Thymus (tissue), 11 donors: ENCODE measurements at regions not wholly inside any gene's neighbourhood (a gene's known extent, or its start where the extent isn't known, plus 50 kb on each side); places are given as distances from the start of the nearest gene placed in this dataset.

ENCODE experiments used
- DNase-seq, 9 donors: peaks; one replicate each; pipeline ENCODE4 v3.0.0-alpha.2; 2013; ENCODE audit warnings: low spot score in 9 of 9, low read depth in 6 of 9, missing footprints in 1 of 9
- H3K27ac ChIP-seq, 2 donors: one replicate each; pipeline ENCODE4 v1.5.1; 2013; ENCODE audit warnings: control low read depth in 1 of 2, low read depth in 1 of 2, low read length in 1 of 2, mild to moderate bottlenecking in 1 of 2, moderate library complexity in 1 of 2
- H3K27me3 ChIP-seq, 2 donors: one replicate each; pipeline ENCODE4 v1.5.1; 2013; ENCODE audit warnings: low read length in 1 of 2; ENCODE audit not compliant: control insufficient read depth in 2 of 2, insufficient read depth in 1 of 2
- H3K36me3 ChIP-seq, 2 donors: one replicate each; pipeline ENCODE4 v1.5.1; 2013; ENCODE audit warnings: low read length in 1 of 2, mild to moderate bottlenecking in 1 of 2, moderate library complexity in 1 of 2; ENCODE audit not compliant: control insufficient read depth in 2 of 2, insufficient read depth in 2 of 2
- H3K4me1 ChIP-seq, 2 donors: one replicate each; pipeline ENCODE4 v1.5.1; 2013; ENCODE audit warnings: low read length in 2 of 2; ENCODE audit not compliant: control insufficient read depth in 2 of 2, insufficient read depth in 2 of 2
- H3K4me3 ChIP-seq, 2 donors: one replicate each; pipeline ENCODE4 v1.5.1; 2013; ENCODE audit warnings: low read length in 2 of 2, control low read depth in 1 of 2, mild to moderate bottlenecking in 1 of 2
- H3K9me3 ChIP-seq, 2 donors: one replicate each; pipeline ENCODE4 v1.5.1; 2013; ENCODE audit warnings: low read length in 1 of 2, mild to moderate bottlenecking in 1 of 2; ENCODE audit not compliant: control insufficient read depth in 2 of 2, insufficient read depth in 1 of 2
- WGBS: extraction: QIAGEN DNeasy Blood & Tissue Kit; methylation state at CpG from one replicate; pipeline ENCODE4 v1.1.7; 2013; 5-methylcytosine and 5-hydroxymethylcytosine counted together
- donor health status: healthy.

DNA sequence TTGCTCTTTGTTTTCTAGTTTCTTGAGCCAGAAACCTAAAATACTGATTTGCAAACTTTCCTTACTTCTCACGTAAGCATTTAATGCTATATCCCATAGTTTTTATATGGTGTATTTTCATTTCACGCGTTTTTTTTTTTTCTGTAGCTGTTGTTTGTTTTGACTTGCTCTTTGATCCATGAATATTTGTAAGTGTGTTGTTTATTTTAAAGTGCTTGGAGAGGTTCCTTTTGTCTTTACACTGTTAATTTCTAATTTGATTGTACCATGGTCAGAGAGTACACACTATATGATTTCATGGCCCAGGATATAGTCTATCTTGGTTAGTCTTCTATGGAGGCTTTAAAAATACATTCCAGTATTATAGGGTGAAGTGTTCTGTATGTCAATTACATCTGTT, 84.8 kb upstream of the RNF217 start:
- DNase-seq: no peak

GRCh38 chr6:124879110-124879991, 82.9 kb upstream of the RNF217 start:
- Histone ChIP-seq H3K4me3 (no peak overlapping the region), H3K4me1 (no peaks in the 10 kb centered on the region)
- 86% methylated on average over 4 of the region's 4 CpGs for WGBS

More for the DNA sequence above, 84.8 kb upstream of the RNF217 start:
- H3K9me3 ChIP-seq: peaks cover 0 to 2% of the 10 kb centered on the region in 2 donors
- 63% methylated on average over 3 of the region's 3 CpGs for whole genome bisulfite sequencing
- H3K4me1 ChIP-seq: no peaks in the 10 kb centered on the region
- no peak overlapping the region for H3K27ac ChIP-seq
- H3K4me3 ChIP-seq: no peak overlapping the region
- no peaks in the 10 kb centered on the region for H3K36me3 ChIP-seq
- H3K27me3 ChIP-seq: no peaks in the 10 kb centered on the region

GRCh38 chr6:124879992-124880355, 82.3 kb upstream of the RNF217 start:
- Histone ChIP-seq H3K27ac (no peak overlapping the region), H3K27me3 (no peaks in the 10 kb centered on the region), H3K9me3 (peaks cover 0 to 2% of the 10 kb centered on the region in 2 donors), H3K4me3 (no peak overlapping the region), H3K36me3 (no peaks in the 10 kb centered on the region), H3K4me1 (no peaks in the 10 kb centered on the region)
- no peak for DNase-seq
- 97% methylated on average over 2 of the region's 2 CpGs for WGBS

More at GRCh38 chr6:124879110-124879991, 82.9 kb upstream of the RNF217 start:
- no peak for DNase-seq
- Histone ChIP-seq H3K36me3 (no peaks in the 10 kb centered on the region), H3K27ac (no peak overlapping the region), H3K9me3 (peaks cover 0 to 2% of the 10 kb centered on the region in 2 donors), H3K27me3 (no peaks in the 10 kb centered on the region)

DNA sequence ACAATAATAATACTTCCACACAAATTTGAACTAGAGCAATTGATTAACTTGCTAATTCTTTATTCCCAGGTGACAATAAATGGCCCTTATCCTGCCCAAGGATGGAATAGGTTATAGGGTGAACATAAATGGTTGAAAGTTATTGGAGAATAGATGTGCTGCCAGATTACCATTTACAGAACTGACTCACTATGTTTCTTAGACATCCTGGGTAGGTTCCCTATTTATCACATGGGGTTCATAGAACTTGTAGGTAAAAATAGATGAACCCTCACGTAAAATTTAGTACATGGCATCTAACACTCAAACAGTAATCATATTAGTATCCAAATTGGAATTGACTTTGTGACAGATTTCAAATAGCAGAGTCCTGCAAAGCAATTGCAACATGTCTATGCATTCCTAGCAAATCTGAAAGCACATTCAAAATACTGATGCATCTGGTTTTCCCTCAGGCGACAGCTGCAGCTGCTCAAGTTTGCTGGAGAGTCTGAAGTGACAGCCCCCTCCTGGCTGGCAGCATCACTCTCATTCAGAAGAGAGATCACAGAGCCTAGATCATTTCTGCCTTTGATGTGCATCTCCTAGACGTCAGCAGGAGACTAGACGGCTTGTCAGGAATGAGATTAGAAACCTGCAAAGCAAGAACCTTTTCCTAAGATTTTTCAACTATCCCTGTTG, 80.2 kb upstream of the RNF217 start:
- DNase-seq: no peak
- H3K9me3 ChIP-seq: peaks cover 0 to 2% of the 10 kb centered on the region in 2 donors
- H3K27ac ChIP-seq: no peak overlapping the region
- H3K4me1 ChIP-seq: no peaks in the 10 kb centered on the region
- no peak overlapping the region for H3K4me3 ChIP-seq
- no peaks in the 10 kb centered on the region for H3K27me3 ChIP-seq
- 34% methylated on average over 4 of the region's 4 CpGs for WGBS
- H3K36me3 ChIP-seq: no peaks in the 10 kb centered on the region

DNA sequence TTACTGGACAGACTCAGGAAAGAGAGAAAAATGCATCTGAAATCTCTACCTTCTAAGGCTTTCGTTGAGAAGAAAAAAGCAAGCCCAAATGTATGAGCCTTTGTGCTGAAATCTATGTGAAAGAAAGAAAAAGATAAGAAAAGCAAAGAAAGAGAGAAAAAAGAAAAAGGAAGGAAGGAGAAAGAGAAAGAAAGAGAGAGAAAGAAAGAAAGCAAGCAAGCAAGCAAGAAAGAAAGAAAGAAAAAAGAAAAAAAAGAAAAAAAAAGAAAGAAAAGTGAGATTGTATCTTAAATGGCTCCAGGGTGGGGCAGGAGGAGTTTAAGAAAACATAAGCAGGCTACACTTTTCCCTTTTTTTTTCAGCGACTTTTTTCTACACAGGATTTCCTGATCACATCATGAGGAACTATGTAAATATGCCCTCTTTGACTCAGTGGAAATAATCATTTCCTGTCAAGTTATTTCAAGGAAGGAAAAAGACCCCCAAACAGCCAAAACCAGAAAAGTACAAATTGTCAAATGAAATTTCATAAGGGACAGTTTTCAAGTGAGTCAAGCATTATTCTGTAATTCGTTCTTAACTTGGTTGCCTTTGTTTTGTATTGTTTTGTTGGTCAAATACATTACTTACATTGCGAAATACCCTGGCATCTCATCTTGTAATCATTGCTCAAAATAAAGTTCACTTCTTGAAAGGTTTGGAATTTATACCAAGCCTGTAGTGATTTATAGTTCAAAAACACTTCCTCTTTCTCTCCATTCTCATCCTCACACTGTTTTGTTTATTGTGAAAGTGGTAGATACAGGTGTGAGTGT, 79.5 kb upstream of the RNF217 start:
- no peak for DNase-seq
- Histone ChIP-seq H3K9me3 (peaks cover 0 to 2% of the 10 kb centered on the region in 2 donors), H3K4me3 (no peak overlapping the region), H3K27ac (no peak overlapping the region), H3K4me1 (peaks cover 0 to 1% of the 10 kb centered on the region in 2 donors), H3K36me3 (no peaks in the 10 kb centered on the region), H3K27me3 (no peaks in the 10 kb centered on the region)
- 10% methylated on average over 4 of the region's 4 CpGs for WGBS

DNA sequence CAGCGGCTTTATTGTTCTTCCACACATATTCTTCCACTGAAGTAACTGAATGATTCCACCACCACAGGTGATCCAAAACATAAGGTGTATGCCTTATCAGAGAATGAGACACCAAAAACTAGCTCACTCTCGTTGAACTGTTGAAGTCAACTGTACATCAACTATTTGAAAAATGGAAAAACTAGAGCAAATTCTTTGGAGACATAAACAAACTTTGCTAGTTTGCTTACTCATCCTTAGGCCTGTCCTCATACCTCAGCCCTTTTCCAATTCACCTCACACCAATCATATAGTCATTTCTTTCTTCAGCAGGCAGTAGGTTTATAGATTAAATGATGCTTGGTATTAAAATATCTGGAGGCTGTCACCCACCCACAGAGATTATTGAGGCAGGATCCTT, 77.1 kb upstream of the RNF217 start:
- H3K27me3 ChIP-seq: no peaks in the 10 kb centered on the region
- H3K36me3 ChIP-seq: no peaks in the 10 kb centered on the region
- no peak overlapping the region for H3K4me3 ChIP-seq
- 90% methylated on average over 2 of the region's 2 CpGs for WGBS
- DNase-seq: no peak
- H3K27ac ChIP-seq: no peak overlapping the region
- no peaks in the 10 kb centered on the region for H3K9me3 ChIP-seq
- peaks cover 0 to 4% of the 10 kb centered on the region in 2 donors for H3K4me1 ChIP-seq

- Histone ChIP-seq H3K9me3 (no peaks in the 10 kb centered on the region), H3K4me3 (no peak overlapping the region), H3K27me3 (no peaks in the 10 kb centered on the region), H3K4me1 (peaks cover 0 to 4% of the 10 kb centered on the region in 2 donors), H3K27ac (no peak overlapping the region), H3K36me3 (no peaks in the 10 kb centered on the region)
- whole genome bisulfite sequencing: 91% methylated on average over 10 of the region's 10 CpGs
- no peak for DNase-seq
Observed at GRCh38 chr6:124887872-124888580, 74.2 kb upstream of the RNF217 start.

GRCh38 chr6:124888581-124889371, 73.5 kb upstream of the RNF217 start:
- Histone ChIP-seq H3K36me3 (no peaks in the 10 kb centered on the region), H3K27me3 (no peaks in the 10 kb centered on the region), H3K4me1 (peaks cover 0 to 4% of the 10 kb centered on the region in 2 donors), H3K4me3 (no peak overlapping the region), H3K9me3 (no peaks in the 10 kb centered on the region), H3K27ac (peak overlapping the region in 1 of 2 donors; percentile 15)
- DNase-seq: peak in 3 of 9 donors; percentile 5 to 24 (median 11)
- WGBS: 7% methylated on average over 5 of the region's 5 CpGs
